Stimulated activated naive CD8-positive, alpha-beta T cell treated with anti-CD3 and anti-CD28 coated beads, Interleukin-15, amount 100 ng/mL, for 72 hours (primary cell): ENCODE measurements at regions not wholly inside any gene's neighbourhood (a gene's known extent, or its start where the extent isn't known, plus 50 kb on each side); places are given as distances from the start of the nearest gene placed in this dataset.

Experiments used
- ATAC-seq: fragments of 150-1000 bp; cut with Tn5 transposase; 2 replicates; pipeline ENCODE4 v1.10.0; 2021; ENCODE audit warnings: mild to moderate bottlenecking, moderate library complexity
- DNase-seq, 2 donors: peaks; one replicate each; pipeline ENCODE4 v3.0.0; 2021 to 2022
- H3K27ac Mint-ChIP-seq, 2 donors: one replicate each; pipeline ENCODE4 v1.8.0; 2022; ENCODE audit warnings: mild to moderate bottlenecking in 2 of 2, mixed read lengths in 2 of 2, moderate library complexity in 2 of 2
- H3K27me3 Mint-ChIP-seq: one replicate; pipeline ENCODE4 v1.8.0; 2022; ENCODE audit warnings: mixed read lengths
- H3K4me1 Mint-ChIP-seq: one replicate; pipeline ENCODE4 v1.8.0; 2022; ENCODE audit warnings: mild to moderate bottlenecking, mixed read lengths
- H3K4me3 Mint-ChIP-seq, 2 donors: one replicate each; pipeline ENCODE4 v1.8.0; 2022; ENCODE audit warnings: mild to moderate bottlenecking in 2 of 2, mixed read lengths in 2 of 2, moderate library complexity in 1 of 2
- H3K9me3 Mint-ChIP-seq, 2 donors: one replicate each; pipeline ENCODE4 v1.8.0; 2022; ENCODE audit warnings: mixed read lengths in 2 of 2

DNA sequence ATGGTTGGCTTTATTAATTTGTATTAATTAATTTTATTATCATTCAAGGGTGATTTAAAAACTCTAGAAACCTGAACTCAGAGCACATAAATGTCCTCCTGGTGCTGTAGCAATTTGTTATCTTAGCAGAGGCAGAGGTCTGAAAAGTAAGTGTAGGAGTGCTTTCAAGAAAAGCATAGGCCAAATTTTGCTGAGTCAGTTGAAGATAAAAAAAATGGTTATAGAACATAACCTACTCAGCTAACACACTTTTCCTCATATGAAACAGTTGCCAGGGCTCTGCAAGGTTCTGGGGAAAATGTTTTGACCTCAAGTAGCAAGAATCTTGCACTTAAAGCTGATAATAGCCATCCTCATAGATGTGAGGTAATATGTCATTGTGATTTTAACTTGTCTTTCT, 53.5 kb upstream of the CHODL start:
- H3K4me3 Mint-ChIP-seq, result no peak overlapping the region
- peaks cover 5% of the 10 kb centered on the region in 2 donors for H3K9me3 Mint-ChIP-seq
- H3K4me1 Mint-ChIP-seq, result no peaks in the 10 kb centered on the region
- no peak for ATAC-seq
- no peak for DNase-seq
- no peak overlapping the region for H3K27ac Mint-ChIP-seq
- H3K27me3 Mint-ChIP-seq, result no peaks in the 10 kb centered on the region

DNA sequence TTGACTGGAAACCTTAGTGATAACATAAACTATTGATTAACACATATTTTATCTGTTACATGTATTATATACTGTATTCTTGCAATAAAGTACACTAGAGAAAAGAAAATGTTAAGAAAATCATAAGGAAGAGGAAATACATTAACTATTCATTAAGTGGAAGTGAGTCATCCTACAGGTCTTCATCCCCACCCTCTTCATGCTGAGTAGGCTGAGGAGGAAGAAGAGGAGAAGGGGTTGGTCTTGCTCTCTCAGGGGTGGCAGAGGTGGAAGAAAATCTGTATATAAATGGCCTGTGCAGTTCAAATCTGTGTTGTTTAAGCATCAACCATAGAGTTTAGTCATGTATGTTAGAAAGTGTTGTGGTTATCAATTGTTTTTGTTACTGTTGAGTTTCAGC, 66.1 kb upstream of the CHODL start:
- H3K4me1 Mint-ChIP-seq, result no peaks in the 10 kb centered on the region
- no peak overlapping the region for H3K27ac Mint-ChIP-seq
- DNase-seq (no peak), ATAC-seq (no peak)
- H3K9me3 Mint-ChIP-seq, result peaks cover 0 to 8% of the 10 kb centered on the region in 2 donors
- H3K27me3 Mint-ChIP-seq, result no peaks in the 10 kb centered on the region
- H3K4me3 Mint-ChIP-seq, result no peak overlapping the region

DNA sequence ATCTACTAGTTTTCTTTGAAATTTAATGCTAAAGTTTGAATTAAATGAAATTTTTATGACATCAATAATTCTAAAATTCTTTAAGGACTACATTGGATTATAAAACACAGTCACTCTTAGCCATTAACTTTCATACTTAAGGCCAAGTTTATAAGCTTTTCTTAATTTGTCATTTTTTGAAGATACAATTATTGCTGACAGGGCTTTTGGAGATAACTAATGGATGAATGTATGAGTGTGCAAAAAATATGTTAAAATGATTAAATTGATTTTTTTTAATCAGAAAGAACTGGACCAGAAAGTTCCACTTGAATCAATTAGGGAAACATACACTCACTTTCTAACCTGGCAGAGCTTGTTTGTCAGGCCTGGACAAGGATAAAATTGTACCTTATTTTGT, 70.3 kb upstream of the CHODL start:
- H3K27me3 Mint-ChIP-seq, result no peaks in the 10 kb centered on the region
- no peak for ATAC-seq

DNA sequence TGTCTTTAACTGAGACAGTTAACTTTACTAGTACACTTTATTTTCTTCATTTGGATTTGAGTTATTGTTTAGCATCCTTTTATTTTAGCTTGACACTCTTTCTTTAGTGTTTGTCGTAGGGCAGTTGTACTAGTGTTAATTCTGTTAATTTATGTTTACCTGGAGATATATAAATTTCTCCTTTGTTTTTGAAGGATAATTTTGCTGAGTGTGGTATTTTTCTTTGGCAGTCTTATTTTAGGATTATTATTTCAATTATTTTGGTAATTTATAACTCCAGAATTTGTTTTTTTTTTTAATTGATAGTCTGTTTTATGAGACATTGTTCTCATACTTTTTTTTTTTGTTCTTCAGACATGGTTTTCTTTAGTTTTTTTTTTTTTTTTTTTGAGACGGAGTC, 73.8 kb upstream of the CHODL start:
- Mint-ChIP-seq H3K27me3 (no peaks in the 10 kb centered on the region), H3K9me3 (peaks cover 0 to 5% of the 10 kb centered on the region in 2 donors), H3K27ac (no peak overlapping the region), H3K4me1 (no peaks in the 10 kb centered on the region), H3K4me3 (no peak overlapping the region)
- ATAC-seq (no peak), DNase-seq (no peak)

More for the DNA sequence above, 70.3 kb upstream of the CHODL start:
- H3K4me3 Mint-ChIP-seq, result no peak overlapping the region
- DNase-seq, result no peak
- no peaks in the 10 kb centered on the region for H3K4me1 Mint-ChIP-seq
- peaks cover 0 to 13% of the 10 kb centered on the region in 2 donors for H3K9me3 Mint-ChIP-seq
- H3K27ac Mint-ChIP-seq, result no peak overlapping the region

DNA sequence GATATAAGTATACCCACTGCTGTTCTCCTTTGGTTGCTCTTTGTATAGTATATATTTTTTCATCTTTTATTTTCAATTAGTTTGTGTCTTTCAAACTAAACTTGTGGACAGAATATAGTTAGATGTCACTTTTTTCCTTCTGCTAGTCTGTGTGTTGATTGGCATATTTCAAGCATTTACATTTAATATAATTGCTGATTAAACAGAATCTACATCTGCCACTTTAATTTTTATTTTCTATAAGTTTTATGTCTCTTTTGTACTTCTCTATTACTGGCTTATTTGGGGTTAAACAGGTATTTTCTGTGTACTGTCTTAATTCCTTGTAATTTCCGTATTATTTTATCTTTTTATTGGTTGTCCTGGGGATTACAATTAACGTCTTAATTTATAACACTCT, 74.4 kb upstream of the CHODL start:
- no peak for DNase-seq
- Mint-ChIP-seq H3K4me3 (no peak overlapping the region), H3K27ac (no peak overlapping the region), H3K27me3 (no peaks in the 10 kb centered on the region), H3K4me1 (no peaks in the 10 kb centered on the region), H3K9me3 (peaks cover 0 to 5% of the 10 kb centered on the region in 2 donors)
- ATAC-seq, result no peak

DNA sequence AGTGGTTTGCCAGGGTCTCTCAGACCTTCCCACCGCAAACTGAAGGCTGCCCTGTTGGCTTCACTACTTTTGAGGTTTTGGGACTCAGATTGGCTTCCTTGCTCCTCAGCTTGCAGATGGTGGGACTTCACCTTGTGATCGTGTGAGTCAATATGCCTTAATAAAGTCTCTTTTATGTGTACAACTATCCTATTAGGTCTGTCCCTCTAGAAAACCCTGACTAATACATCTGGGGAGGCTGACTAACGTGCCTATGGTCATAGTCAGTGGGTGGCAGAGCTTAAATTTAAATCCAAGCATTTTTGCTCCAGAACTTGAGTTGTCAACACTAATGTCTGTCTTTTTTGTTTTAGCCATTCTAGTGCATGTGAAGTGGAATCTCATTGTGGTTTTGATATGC, 76.5 kb upstream of the CHODL start:
- Mint-ChIP-seq H3K27me3 (no peaks in the 10 kb centered on the region), H3K27ac (no peak overlapping the region), H3K9me3 (peaks cover 0 to 5% of the 10 kb centered on the region in 2 donors), H3K4me3 (no peak overlapping the region), H3K4me1 (no peaks in the 10 kb centered on the region)
- no peak for DNase-seq
- ATAC-seq, result no peak

DNA sequence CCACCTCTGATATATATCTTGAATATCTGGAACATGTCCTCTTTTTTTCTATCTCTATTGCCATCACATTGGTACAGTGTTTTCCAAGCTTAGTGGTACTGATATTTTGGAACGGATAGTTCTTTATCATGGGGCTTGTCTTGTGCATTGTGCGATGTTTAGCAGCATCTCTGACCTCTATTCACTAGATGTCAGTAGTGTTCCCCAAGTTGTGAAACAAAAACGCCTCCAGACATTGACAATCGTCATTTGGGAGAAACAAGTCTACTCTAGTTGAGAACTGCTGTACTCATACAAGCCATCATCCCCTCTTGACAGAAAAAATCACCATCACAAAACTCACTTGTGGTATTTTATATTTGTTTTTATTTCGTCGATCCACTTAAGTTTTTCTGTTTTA, 79.7 kb upstream of the CHODL start:
- H3K4me3 Mint-ChIP-seq, result no peak overlapping the region
- ATAC-seq, result no peak

DNA sequence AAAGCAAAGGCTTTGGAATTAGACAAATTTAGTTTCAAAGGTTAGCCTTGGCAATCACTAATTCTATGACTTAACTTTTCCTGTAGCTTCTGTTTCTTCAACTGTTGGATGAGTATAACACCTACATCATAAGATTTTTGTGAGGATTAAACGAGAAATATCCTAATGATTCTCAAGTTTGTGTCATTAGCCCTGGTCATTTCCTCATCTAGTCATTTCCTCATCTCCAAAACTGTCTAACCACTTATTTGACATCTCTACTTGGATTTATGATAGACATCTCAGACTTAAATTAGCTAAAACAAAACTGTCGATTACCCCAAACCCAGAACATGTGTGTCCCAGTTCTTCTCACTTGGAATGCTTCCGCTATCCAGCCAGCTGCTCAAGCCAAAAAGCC, 80.2 kb upstream of the CHODL start:
- Mint-ChIP-seq H3K27ac (no peak overlapping the region), H3K4me3 (no peak overlapping the region), H3K4me1 (no peaks in the 10 kb centered on the region), H3K9me3 (no peaks in the 10 kb centered on the region), H3K27me3 (no peaks in the 10 kb centered on the region)
- DNase-seq (no peak), ATAC-seq (no peak)

More for the DNA sequence above, 79.7 kb upstream of the CHODL start:
- H3K4me1 Mint-ChIP-seq, result no peaks in the 10 kb centered on the region
- no peak overlapping the region for H3K27ac Mint-ChIP-seq
- H3K27me3 Mint-ChIP-seq, result no peaks in the 10 kb centered on the region
- no peak for DNase-seq
- H3K9me3 Mint-ChIP-seq, result no peaks in the 10 kb centered on the region

DNA sequence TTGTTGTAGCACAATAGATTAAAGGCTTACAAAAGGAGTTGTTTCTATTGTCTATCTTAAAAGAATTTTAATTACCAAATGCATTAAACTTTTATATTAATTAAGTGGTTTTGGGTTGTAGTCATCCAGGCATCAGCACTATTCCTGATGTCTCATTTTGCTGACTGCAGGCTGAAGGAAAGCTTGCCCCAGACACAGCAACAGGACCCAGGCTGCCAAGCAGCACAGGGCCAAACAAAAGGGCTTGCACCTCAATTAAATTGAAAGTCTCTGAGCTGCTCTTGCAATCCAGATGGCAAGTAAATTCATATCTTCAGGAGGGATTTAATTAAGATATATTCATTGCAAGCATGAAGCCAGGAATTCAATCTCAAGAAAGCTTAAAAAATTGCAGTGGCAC, 80.7 kb upstream of the CHODL start:
- no peaks in the 10 kb centered on the region for H3K27me3 Mint-ChIP-seq
- H3K27ac Mint-ChIP-seq, result no peak overlapping the region
- DNase-seq (no peak), ATAC-seq (no peak)
- no peaks in the 10 kb centered on the region for H3K9me3 Mint-ChIP-seq
- H3K4me1 Mint-ChIP-seq, result no peaks in the 10 kb centered on the region
- H3K4me3 Mint-ChIP-seq, result no peak overlapping the region

DNA sequence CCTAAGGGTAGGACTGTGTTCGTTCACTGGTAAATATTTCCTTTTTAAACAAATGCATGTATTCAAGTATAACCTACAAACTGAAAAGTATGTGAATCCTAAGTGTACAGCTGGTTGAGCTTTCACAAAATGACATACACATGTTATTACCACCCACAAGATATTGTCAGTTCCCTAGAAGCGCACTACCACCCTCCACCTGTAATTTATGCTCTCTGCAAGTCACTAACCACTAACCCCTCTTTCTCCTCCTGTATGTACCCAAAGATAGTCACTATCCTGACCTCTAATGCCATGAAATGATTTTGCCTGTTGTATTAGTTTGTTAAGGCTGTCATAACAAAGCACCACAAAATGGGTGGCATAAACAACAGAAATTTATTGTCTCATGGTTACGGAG, 82.8 kb upstream of the CHODL start:
- DNase-seq (no peak), ATAC-seq (no peak)
- Mint-ChIP-seq H3K9me3 (no peaks in the 10 kb centered on the region), H3K27ac (no peak overlapping the region), H3K4me3 (no peak overlapping the region), H3K27me3 (no peaks in the 10 kb centered on the region), H3K4me1 (no peaks in the 10 kb centered on the region)

DNA sequence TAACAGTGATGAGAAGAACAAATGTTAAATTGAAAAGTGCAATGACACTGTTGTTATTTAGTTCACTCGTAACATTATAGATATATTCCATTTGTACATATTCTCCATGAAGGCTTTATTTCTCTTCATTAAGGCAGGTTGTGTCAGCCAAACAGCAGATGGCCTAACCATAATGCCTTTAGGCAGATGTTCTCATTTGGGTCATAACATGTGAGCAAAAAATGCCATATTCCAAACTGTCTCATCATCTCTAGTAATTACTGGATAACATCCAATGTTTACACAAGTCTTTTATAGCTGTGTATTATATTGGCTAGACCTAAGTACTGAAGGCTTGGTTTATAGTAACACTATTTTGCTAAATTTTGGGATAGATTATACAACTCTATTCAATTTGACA, 87.2 kb upstream of the CHODL start:
- Mint-ChIP-seq H3K4me1 (peaks cover 27% of the 10 kb centered on the region), H3K27ac (no peak overlapping the region), H3K9me3 (no peaks in the 10 kb centered on the region), H3K4me3 (no peak overlapping the region), H3K27me3 (no peaks in the 10 kb centered on the region)
- DNase-seq (no peak), ATAC-seq (no peak)

DNA sequence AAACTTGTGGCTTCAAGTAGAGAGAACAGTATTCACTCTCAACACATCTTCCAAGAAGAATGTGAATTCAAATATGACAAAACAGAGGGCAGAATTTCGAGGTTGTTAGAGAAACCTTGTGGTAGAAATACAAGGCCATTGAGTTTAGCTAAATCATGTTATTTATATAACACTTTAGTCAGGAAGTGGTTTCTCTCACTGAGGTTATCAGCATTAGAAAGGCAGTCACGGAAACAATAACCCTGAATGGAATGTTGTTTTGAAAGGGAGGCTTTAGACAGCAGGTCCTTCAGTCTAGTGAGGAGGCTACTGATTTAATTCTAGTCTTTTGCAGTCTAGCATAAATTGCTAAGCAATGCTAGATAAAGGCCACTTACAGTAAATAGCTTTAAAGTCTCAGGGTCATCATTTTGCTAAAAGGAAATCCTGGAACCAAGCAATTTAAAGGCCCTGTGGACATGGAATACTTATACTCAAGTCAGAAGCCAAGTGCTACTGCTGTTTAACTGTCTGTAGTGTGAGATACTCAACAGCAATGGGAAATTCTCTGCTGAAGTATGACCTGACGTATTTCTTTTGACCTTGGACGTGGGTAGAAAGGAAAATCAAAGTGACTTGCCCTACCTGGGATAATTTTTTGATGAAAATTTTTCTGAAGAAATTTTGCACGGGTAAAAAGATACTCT, 89.0 kb upstream of the CHODL start:
- no peaks in the 10 kb centered on the region for H3K27me3 Mint-ChIP-seq
- H3K27ac Mint-ChIP-seq, result peak overlapping the region; percentile 43 to 84
- ATAC-seq, result peak; percentile 39
- no peaks in the 10 kb centered on the region for H3K9me3 Mint-ChIP-seq
- peaks cover 27% of the 10 kb centered on the region for H3K4me1 Mint-ChIP-seq
- no peak for DNase-seq
- H3K4me3 Mint-ChIP-seq, result no peak overlapping the region

DNA sequence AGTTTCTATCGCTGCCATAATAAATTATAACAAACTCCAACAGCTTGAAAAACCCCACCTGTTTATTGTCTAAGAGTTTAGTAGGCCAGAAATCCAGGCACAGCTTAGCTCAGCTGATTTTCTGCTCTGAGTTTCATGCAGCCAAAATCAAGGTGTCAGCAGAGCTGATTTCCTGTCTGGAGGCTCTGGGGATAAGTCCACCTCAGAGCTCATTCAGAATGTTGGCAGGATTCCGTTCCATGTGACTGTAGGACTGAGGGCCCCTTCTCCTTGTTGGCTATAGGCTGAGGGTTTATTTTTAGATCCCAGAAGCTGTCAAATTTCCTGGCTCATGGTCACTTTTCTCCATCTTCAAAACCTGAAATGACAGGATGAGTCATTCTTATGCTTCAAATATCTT, 91.6 kb upstream of the CHODL start:
- no peaks in the 10 kb centered on the region for H3K27me3 Mint-ChIP-seq
- ATAC-seq, result no peak
- no peaks in the 10 kb centered on the region for H3K9me3 Mint-ChIP-seq
- H3K4me3 Mint-ChIP-seq, result no peak overlapping the region
- peaks cover 27% of the 10 kb centered on the region for H3K4me1 Mint-ChIP-seq
- DNase-seq, result no peak
- peak overlapping the region in 1 of 2 donors; percentile 75 for H3K27ac Mint-ChIP-seq

DNA sequence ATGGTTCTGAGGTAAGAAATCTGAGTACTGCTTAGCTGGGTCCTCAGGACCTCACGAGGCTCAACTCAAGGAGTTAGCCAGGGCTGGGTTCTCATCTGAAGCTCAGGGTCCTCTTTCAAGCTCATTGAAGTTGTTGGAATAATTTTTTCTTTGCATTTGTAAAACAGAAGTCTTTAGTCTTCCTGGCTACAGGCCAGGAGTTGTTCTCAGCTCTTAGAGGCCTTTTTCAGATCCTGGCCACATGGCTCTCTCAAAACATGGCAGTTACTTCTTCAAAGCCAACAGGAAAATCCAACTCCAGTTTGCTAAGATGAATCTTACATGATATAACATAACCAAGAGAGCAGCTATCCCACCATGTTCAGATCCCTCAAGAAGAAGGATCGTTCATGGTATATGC, 92.3 kb upstream of the CHODL start:
- DNase-seq, result no peak
- no peak overlapping the region for H3K4me3 Mint-ChIP-seq
- H3K4me1 Mint-ChIP-seq, result peaks cover 27% of the 10 kb centered on the region
- no peak for ATAC-seq
- H3K27ac Mint-ChIP-seq, result no peak overlapping the region
- H3K27me3 Mint-ChIP-seq, result no peaks in the 10 kb centered on the region
- H3K9me3 Mint-ChIP-seq, result no peaks in the 10 kb centered on the region

DNA sequence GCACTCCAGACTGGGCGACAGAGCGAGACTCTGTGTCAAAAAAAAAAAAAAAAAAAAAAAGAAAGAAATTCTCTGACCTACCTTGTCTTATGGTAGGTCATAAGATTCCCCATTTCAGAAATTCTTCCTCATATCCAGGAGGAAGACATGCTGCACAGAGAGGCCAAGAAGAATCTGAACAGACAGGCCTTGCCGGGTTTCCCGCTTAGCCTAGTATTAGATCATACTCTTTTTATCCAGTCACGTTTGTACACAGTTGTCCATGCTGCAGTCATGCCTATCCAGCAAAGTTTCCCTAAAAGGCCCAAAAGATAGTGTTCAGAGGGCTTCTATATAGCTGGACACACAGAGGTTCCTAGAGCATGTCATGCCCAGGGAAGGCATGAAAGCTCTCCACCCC, 93.6 kb upstream of the CHODL start:
- no peak for DNase-seq
- H3K27me3 Mint-ChIP-seq, result no peaks in the 10 kb centered on the region
- no peak for ATAC-seq
- H3K9me3 Mint-ChIP-seq, result peaks cover 0 to 5% of the 10 kb centered on the region in 2 donors
- H3K4me3 Mint-ChIP-seq, result no peak overlapping the region
- no peak overlapping the region for H3K27ac Mint-ChIP-seq
- peaks cover 27% of the 10 kb centered on the region for H3K4me1 Mint-ChIP-seq

DNA sequence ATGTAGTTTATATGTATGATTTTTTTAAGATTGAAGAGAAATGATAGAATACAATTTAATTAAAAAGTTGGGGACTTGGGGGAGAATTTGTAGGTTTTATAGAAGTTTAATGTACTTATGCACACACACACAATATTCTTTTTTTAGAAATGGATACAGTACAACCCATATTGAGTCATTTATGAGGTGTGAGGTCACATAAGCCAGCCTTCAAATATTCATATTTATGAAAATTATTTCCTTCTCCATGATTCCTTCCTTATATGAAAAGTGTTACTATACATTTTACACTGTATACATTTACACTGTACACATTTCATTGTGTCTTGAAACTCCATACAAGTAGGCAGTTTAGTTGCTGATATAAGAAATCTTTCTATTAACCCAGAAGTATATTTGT, 96.2 kb upstream of the CHODL start:
- Mint-ChIP-seq H3K4me1 (peaks cover 4% of the 10 kb centered on the region), H3K9me3 (peaks cover 0 to 5% of the 10 kb centered on the region in 2 donors), H3K27ac (no peak overlapping the region), H3K4me3 (no peak overlapping the region), H3K27me3 (no peaks in the 10 kb centered on the region)
- ATAC-seq (no peak), DNase-seq (no peak)

DNA sequence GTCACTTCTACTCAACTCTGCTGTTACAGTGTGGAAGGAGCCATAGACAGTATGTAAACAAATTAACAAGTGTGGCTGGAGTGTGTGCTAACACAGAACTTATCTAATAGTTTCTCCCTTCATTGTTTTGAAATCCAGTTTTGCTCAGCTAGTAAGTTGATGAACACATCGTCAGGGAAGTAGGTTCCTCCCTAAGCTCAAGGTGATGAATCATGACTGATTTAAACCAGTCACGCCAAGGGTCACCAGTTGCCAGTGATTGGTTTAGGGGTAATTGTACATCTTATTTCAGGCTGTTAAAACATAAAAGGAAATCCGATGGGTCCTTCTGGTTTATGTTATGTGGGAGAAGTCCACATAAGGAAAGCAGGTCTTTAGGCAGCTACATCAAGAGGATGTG, 97.0 kb upstream of the CHODL start:
- Mint-ChIP-seq H3K27ac (no peak overlapping the region), H3K27me3 (no peaks in the 10 kb centered on the region), H3K4me1 (no peaks in the 10 kb centered on the region), H3K4me3 (no peak overlapping the region), H3K9me3 (peaks cover 0 to 5% of the 10 kb centered on the region in 2 donors)
- ATAC-seq (no peak), DNase-seq (no peak)
